ENCODE measurements at regions not wholly inside any gene's neighbourhood (a gene's known extent, or its start where the extent isn't known, plus 50 kb on each side); places are given as distances from the start of the nearest gene placed in this dataset.

GRCh38 chr1:94698356-94698755 lies 121.8 kb upstream of the SLC44A3 start:
- no peak for TF ChIP-seq CTCF (IDR thresholded peaks at IDR 0.05; ENCODE audit: insufficient read depth, low read depth, low read length)
- TF ChIP-seq EZH2 (IDR thresholded peaks at IDR 0.05; ENCODE audit: insufficient read depth, low read length), result no peak
